ENCODE measurements at regions not wholly inside any gene's neighbourhood (a gene's known extent, or its start where the extent isn't known, plus 50 kb on each side); places are given as distances from the start of the nearest gene placed in this dataset.

DNA sequence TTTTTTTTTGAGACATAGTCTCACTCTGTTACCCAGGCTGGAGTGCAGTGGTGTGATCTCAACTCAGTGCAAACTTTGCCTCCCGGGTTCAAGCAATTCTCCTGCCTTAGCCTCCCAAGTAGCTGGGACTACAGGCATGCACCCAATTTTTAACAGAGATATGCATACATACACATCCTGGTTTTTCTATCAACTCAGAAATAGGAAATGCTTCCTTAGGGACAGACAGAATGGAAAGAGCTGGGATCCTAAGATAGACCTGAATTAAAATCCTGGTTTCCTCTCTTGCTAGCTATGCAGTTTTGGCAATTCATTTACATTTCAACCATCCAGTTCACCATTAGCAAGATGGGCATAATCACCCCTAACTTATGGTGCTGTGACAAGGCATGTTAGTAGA is 347.5 kb downstream of the GPAM start:
- DNase-seq (ENCODE audit: low read depth) = no peak
- H3K4me3 ChIP-seq (ENCODE audit: low read depth, low read length) = no peak overlapping the region
- TF ChIP-seq, protein P1, sequence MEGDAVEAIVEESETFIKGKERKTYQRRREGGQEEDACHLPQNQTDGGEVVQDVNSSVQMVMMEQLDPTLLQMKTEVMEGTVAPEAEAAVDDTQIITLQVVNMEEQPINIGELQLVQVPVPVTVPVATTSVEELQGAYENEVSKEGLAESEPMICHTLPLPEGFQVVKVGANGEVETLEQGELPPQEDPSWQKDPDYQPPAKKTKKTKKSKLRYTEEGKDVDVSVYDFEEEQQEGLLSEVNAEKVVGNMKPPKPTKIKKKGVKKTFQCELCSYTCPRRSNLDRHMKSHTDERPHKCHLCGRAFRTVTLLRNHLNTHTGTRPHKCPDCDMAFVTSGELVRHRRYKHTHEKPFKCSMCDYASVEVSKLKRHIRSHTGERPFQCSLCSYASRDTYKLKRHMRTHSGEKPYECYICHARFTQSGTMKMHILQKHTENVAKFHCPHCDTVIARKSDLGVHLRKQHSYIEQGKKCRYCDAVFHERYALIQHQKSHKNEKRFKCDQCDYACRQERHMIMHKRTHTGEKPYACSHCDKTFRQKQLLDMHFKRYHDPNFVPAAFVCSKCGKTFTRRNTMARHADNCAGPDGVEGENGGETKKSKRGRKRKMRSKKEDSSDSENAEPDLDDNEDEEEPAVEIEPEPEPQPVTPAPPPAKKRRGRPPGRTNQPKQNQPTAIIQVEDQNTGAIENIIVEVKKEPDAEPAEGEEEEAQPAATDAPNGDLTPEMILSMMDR (IDR thresholded peaks at IDR 0.05; ENCODE audit: control insufficient read depth, extremely low read depth, insufficient read depth) = no peak

- TF ChIP-seq, protein P1 (IDR thresholded peaks at IDR 0.05; ENCODE audit: control insufficient read depth, extremely low read depth, insufficient read depth) = no peak
- H3K4me3 ChIP-seq (ENCODE audit: low read depth, low read length) = no peak overlapping the region
- no peak for DNase-seq (ENCODE audit: low read depth)
These were observed 347.0 kb downstream of the GPAM start for GRCh38 chr10:111836571-111836970.

DNA sequence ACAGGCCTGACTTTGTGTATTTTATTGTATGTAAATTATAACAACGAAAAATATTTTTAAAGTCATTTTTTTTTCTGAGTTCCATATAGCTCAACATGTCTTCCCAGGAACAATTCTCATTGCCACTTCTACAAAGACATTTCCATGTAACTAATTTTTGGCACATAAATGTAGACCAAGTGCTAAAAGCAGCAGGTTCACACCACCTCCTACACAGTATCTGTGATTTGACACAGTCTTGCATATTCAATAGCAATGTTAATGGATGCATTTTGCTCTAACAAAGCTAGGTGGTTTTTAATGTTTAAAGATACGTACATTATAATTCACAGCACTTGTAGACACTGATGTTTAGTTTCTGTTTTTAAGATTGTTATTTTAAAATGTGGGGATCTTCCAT is 346.5 kb downstream of the GPAM start:
- H3K4me3 ChIP-seq (ENCODE audit: low read depth, low read length) = no peak overlapping the region
- no peak for DNase-seq (ENCODE audit: low read depth)
- TF ChIP-seq, protein P1 (IDR thresholded peaks at IDR 0.05; ENCODE audit: control insufficient read depth, extremely low read depth, insufficient read depth) = no peak

- DNase-seq (ENCODE audit: low read depth) = no peak
- TF ChIP-seq, protein P1 (IDR thresholded peaks at IDR 0.05; ENCODE audit: control insufficient read depth, extremely low read depth, insufficient read depth) = no peak
- no peak overlapping the region for H3K4me3 ChIP-seq (ENCODE audit: low read depth, low read length)
These were observed 345.6 kb downstream of the GPAM start for GRCh38 chr10:111837985-111838384.

GRCh38 chr10:111840546-111840945 is 343.0 kb downstream of the GPAM start:
- TF ChIP-seq, protein P1 (IDR thresholded peaks at IDR 0.05; ENCODE audit: control insufficient read depth, extremely low read depth, insufficient read depth) = no peak
- peak; percentile 50 for DNase-seq (ENCODE audit: low read depth)
- no peak overlapping the region for H3K4me3 ChIP-seq (ENCODE audit: low read depth, low read length)

DNA sequence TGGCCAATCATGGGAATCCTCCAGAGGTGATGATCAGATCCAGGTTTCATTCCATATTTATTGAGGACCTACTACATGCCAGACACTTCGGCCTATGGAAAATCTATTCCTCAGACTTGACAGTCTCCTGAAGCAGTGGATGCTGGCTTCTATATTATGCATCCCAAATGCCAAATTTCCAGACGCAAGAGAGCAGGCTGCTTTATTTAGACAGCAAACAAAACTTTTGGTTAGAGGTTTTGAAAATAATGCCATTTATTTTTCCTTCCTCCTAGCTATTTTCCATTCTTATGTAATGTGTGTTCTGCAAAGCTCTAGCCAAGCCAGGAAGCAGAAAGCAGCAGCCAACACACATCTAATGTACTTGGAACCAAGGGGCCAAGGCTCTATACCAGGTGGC is 330.8 kb downstream of the GPAM start:
- no peak for DNase-seq (ENCODE audit: low read depth)

GRCh38 chr10:111856631-111857030 is 326.9 kb downstream of the GPAM start:
- no peak for DNase-seq (ENCODE audit: low read depth)
- TF ChIP-seq, protein P1 (IDR thresholded peaks at IDR 0.05; ENCODE audit: control insufficient read depth, extremely low read depth, insufficient read depth) = peak; percentile 56

More for the DNA sequence above, 330.8 kb downstream of the GPAM start:
- TF ChIP-seq, protein P1 (IDR thresholded peaks at IDR 0.05; ENCODE audit: control insufficient read depth, extremely low read depth, insufficient read depth) = no peak
- H3K4me3 ChIP-seq (ENCODE audit: low read depth, low read length) = no peak overlapping the region

More at GRCh38 chr10:111856631-111857030, 326.9 kb downstream of the GPAM start:
- H3K4me3 ChIP-seq (ENCODE audit: low read depth, low read length) = no peak overlapping the region

All from LNCaP clone FGC (cell line).